H9 (cell line): ENCODE measurements at regions not wholly inside any gene's neighbourhood (a gene's known extent, or its start where the extent isn't known, plus 50 kb on each side); places are given as distances from the start of the nearest gene placed in this dataset.

Experiments used
- DNase-seq: peaks from one replicate; pipeline ENCODE4 v3.0.0-alpha.2; 2017
- H2AFZ ChIP-seq: one replicate; pipeline ENCODE4 v1.6.1; 2013; ENCODE audit warnings: mild to moderate bottlenecking, low read length, control low read depth, moderate library complexity
- H2AK5ac ChIP-seq: 2 replicates; pipeline ENCODE4 v1.6.1; 2013; ENCODE audit warnings: low read length, control low read depth, mixed read lengths; ENCODE audit not compliant: insufficient read length
- H2BK120ac ChIP-seq: one replicate; pipeline ENCODE4 v1.6.1; 2013; ENCODE audit warnings: low read depth, mild to moderate bottlenecking, low read length, control low read depth, inconsistent platforms; ENCODE audit not compliant: poor library complexity, severe bottlenecking
- H2BK12ac ChIP-seq: 2 replicates; pipeline ENCODE4 v1.6.1; 2013; ENCODE audit warnings: low read length, control low read depth, mixed read lengths, low read depth; ENCODE audit not compliant: insufficient read length
- H2BK15ac ChIP-seq: 2 replicates; pipeline ENCODE4 v1.6.1; 2013; ENCODE audit warnings: low read depth, low read length, control low read depth
- H2BK20ac ChIP-seq: one replicate; pipeline ENCODE4 v1.6.1; 2013; ENCODE audit warnings: low read depth, mild to moderate bottlenecking, low read length, control low read depth, inconsistent platforms; ENCODE audit not compliant: poor library complexity, severe bottlenecking
- H2BK5ac ChIP-seq: 2 replicates; pipeline ENCODE4 v1.6.1; 2013; ENCODE audit warnings: low read length, control low read depth, mixed read lengths; ENCODE audit not compliant: insufficient read length
- H3K14ac ChIP-seq: 2 replicates; pipeline ENCODE4 v1.6.1; 2013; ENCODE audit warnings: low read length, control low read depth; ENCODE audit not compliant: insufficient read depth
- H3K18ac ChIP-seq: 2 replicates; pipeline ENCODE4 v1.6.1; 2013; ENCODE audit warnings: low read depth, mild to moderate bottlenecking, mixed read lengths, low read length, control low read depth; ENCODE audit not compliant: insufficient read length
- H3K23ac ChIP-seq: 2 replicates; pipeline ENCODE4 v1.6.1; 2013; ENCODE audit warnings: low read length, control low read depth, mixed read lengths, low read depth; ENCODE audit not compliant: insufficient read length
- H3K23me2 ChIP-seq: 2 replicates; pipeline ENCODE4 v1.6.1; 2013; ENCODE audit warnings: low read depth, mild to moderate bottlenecking, mixed read lengths, low read length, control low read depth; ENCODE audit not compliant: insufficient read length, poor library complexity, severe bottlenecking
- H3K27ac ChIP-seq: 2 replicates; pipeline ENCODE4 v1.5.1; 2013; ENCODE audit warnings: low read length, control low read depth, mixed read lengths, low read depth; ENCODE audit not compliant: insufficient read length
- H3K27me3 ChIP-seq: 2 replicates; pipeline ENCODE4 v1.6.1; 2013; ENCODE audit warnings: low read length, control low read depth, inconsistent platforms; ENCODE audit not compliant: insufficient read depth
- H3K4ac ChIP-seq: 2 replicates; pipeline ENCODE4 v1.6.1; 2013; ENCODE audit warnings: low read depth, mild to moderate bottlenecking, control low read depth, inconsistent platforms, low read length, moderate library complexity
- H3K4me1 ChIP-seq: 2 replicates; pipeline ENCODE4 v1.6.1; 2013; ENCODE audit warnings: low read length, control low read depth, inconsistent platforms; ENCODE audit not compliant: insufficient read depth
- H3K4me2 ChIP-seq: 2 replicates; pipeline ENCODE4 v1.6.1; 2013; ENCODE audit warnings: low read length, control low read depth, mixed read lengths; ENCODE audit not compliant: insufficient read length, insufficient read depth
- H3K56ac ChIP-seq: 2 replicates; pipeline ENCODE4 v1.6.1; 2013; ENCODE audit warnings: low read depth, mild to moderate bottlenecking, mixed read lengths, low read length, control low read depth; ENCODE audit not compliant: insufficient read length
- H3K79me1 ChIP-seq: 2 replicates; pipeline ENCODE4 v1.6.1; 2013; ENCODE audit warnings: low read depth, mild to moderate bottlenecking, moderate library complexity, low read length, control low read depth, inconsistent platforms; ENCODE audit not compliant: insufficient read depth, poor library complexity, severe bottlenecking
- H3K79me2 ChIP-seq: 2 replicates; pipeline ENCODE4 v1.6.1; 2013; ENCODE audit warnings: low read length, control low read depth, inconsistent platforms; ENCODE audit not compliant: insufficient read depth
- H3K9ac ChIP-seq: 2 replicates; pipeline ENCODE4 v1.6.1; 2013; ENCODE audit warnings: low read length, control low read depth, mixed read lengths; ENCODE audit not compliant: insufficient read length; ENCODE audit errors: extremely low read depth
- H3K9me3 ChIP-seq: one replicate; pipeline ENCODE4 v1.6.1; 2013; ENCODE audit warnings: low read depth, low read length, inconsistent platforms; ENCODE audit not compliant: control insufficient read depth
- H3T11ph ChIP-seq: one replicate; pipeline ENCODE4 v1.6.1; 2013; ENCODE audit warnings: mild to moderate bottlenecking, low read length, control low read depth, inconsistent platforms
- H4K20me1 ChIP-seq: one replicate; pipeline ENCODE4 v1.6.1; 2013; ENCODE audit not compliant: control insufficient read depth, insufficient read length, insufficient read depth
- H4K5ac ChIP-seq: 2 replicates; pipeline ENCODE4 v1.6.1; 2013; ENCODE audit warnings: low read depth, mild to moderate bottlenecking, mixed read lengths, low read length, control low read depth; ENCODE audit not compliant: insufficient read length
- H4K8ac ChIP-seq: replicated peaks from 2 replicates; pipeline ENCODE4 v1.6.1; 2013; ENCODE audit warnings: low read length, control low read depth, mixed read lengths, low read depth; ENCODE audit not compliant: insufficient read length
- H4K91ac ChIP-seq: 2 replicates; pipeline ENCODE4 v1.6.1; 2013; ENCODE audit warnings: low read depth, mild to moderate bottlenecking, moderate library complexity, mixed read lengths, low read length, control low read depth; ENCODE audit not compliant: insufficient read length
- H3K27ac Mint-ChIP-seq, 3 experiments: 2 replicates in 2 of 3; 3 replicates in 1 of 3; pipeline ENCODE4 v1.8.0; 2020 to 2021; ENCODE audit warnings: mixed read lengths in 3 of 3, mild to moderate bottlenecking in 1 of 3, moderate library complexity in 1 of 3
- H3K27me3 Mint-ChIP-seq: 2 replicates; pipeline ENCODE4 v1.8.0; 2021; ENCODE audit warnings: low read depth, mild to moderate bottlenecking, moderate library complexity, mixed read lengths
- H3K36me3 Mint-ChIP-seq, 3 experiments: 2 replicates in 2 of 3; 3 replicates in 1 of 3; pipeline ENCODE4 v1.8.0; 2020 to 2021; ENCODE audit warnings: low read depth in 3 of 3, mixed read lengths in 3 of 3; ENCODE audit not compliant: insufficient read depth in 1 of 3
- H3K4me1 Mint-ChIP-seq, 2 experiments: 2 replicates each; pipeline ENCODE4 v1.8.0; 2020; ENCODE audit warnings: mixed read lengths in 2 of 2
- H3K4me3 Mint-ChIP-seq, 2 experiments: 2 replicates in 1 of 2; 3 replicates in 1 of 2; pipeline ENCODE4 v1.8.0; 2020 to 2021; ENCODE audit warnings: mild to moderate bottlenecking in 2 of 2, mixed read lengths in 2 of 2, moderate library complexity in 1 of 2
- H3K9me3 Mint-ChIP-seq, 2 experiments: 2 replicates in 1 of 2; 3 replicates in 1 of 2; pipeline ENCODE4 v1.8.0; 2020; ENCODE audit warnings: mild to moderate bottlenecking in 2 of 2, mixed read lengths in 2 of 2, moderate library complexity in 1 of 2
- CTCF ChIP-seq: fragments of 200-600 bp; sonication (generic); conservative IDR thresholded peaks from 3 replicates; pipeline ENCODE4 v1.8.0; 2021; ENCODE audit warnings: antibody characterized with exemption, mild to moderate bottlenecking
- WGBS: extraction: QIAGEN DNeasy Blood & Tissue Kit; methylation state at CpG from one replicate; pipeline ENCODE4 v1.1.7; 2013; ENCODE audit warnings: missing lambda C conversion rate, low lambda C conversion rate, mixed read lengths; ENCODE audit not compliant: insufficient read length; ENCODE audit errors: extremely low coverage; 5-methylcytosine and 5-hydroxymethylcytosine counted together

GRCh38 chr11:46180736-46181135 is 59.5 kb upstream of the PHF21A start:
- WGBS: no CpG with 5 or more reads among the region's 4 CpGs
- no peaks in the 10 kb centered on the region for H3K23me2 ChIP-seq
- H3K4me1 Mint-ChIP-seq: no peaks in the 10 kb centered on the region

More at GRCh38 chr11:46180736-46181135, 59.5 kb upstream of the PHF21A start:
- Histone ChIP-seq H2BK5ac (no peak overlapping the region), H3K79me1 (no peaks in the 10 kb centered on the region), H3K14ac (no peak overlapping the region), H3K27ac (no peak overlapping the region), H2BK20ac (no peak overlapping the region), H3K9ac (no peak overlapping the region), H3K4me2 (no peak overlapping the region), H4K91ac (no peak overlapping the region), H3K9me3 (no peaks in the 10 kb centered on the region), H3K23ac (no peak overlapping the region), H3K27me3 (no peaks in the 10 kb centered on the region), H4K8ac (no peak overlapping the region), H3K79me2 (no peaks in the 10 kb centered on the region), H2AFZ (no peak overlapping the region), H2BK120ac (no peak overlapping the region), H2AK5ac (no peak overlapping the region), H2BK12ac (no peak overlapping the region), H3T11ph (no peak overlapping the region), H3K18ac (no peak overlapping the region), H4K5ac (no peak overlapping the region), H3K56ac (no peak overlapping the region), H4K20me1 (no peaks in the 10 kb centered on the region), H2BK15ac (no peak overlapping the region), H3K4ac (no peak overlapping the region), H3K4me1 (no peaks in the 10 kb centered on the region)
- no peak overlapping the region for H3K27ac Mint-ChIP-seq
- peaks cover 0 to 2% of the 10 kb centered on the region in 2 experiments; a peak in 2 of 5 replicates for H3K9me3 Mint-ChIP-seq
- H3K27me3 Mint-ChIP-seq: peaks cover 15% of the 10 kb centered on the region
- H3K4me3 Mint-ChIP-seq: no peak overlapping the region; a peak in 1 of 5 replicates
- DNase-seq: no peak
- TF ChIP-seq CTCF: no peak
- H3K36me3 Mint-ChIP-seq: no peaks in the 10 kb centered on the region; a peak in 1 of 7 replicates
